ENCODE measurements at regions not wholly inside any gene's neighbourhood (a gene's known extent, or its start where the extent isn't known, plus 50 kb on each side); places are given as distances from the start of the nearest gene placed in this dataset.

DNA sequence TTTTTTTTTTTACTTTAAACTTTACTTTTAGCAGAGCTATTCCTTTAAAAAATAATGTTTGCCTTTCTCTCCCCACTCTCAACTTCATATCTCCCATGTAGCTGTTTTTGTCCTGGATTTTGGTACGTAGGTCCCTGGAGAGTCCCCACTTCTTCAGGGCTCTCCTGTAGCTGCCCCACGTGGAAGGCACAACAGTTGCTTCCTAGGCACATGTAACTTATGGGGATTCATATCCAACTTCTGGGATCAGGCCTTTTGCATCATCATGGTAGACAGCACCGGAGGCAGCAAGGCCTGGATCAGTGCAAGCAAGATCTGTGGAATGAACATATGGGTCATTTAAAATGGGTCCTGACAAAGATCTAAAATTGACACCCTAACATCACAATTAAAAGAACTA is 95.7 kb downstream of the ACAA2 start:
- ChIA-PET POLR2A (interaction anchor here (0.6 kb wide), 1 partner anchor 944 kb away, joined by 5 read pairs; no protein-coding TSS in a partner anchor), CTCF (interaction anchor here (2.6 kb wide), 1 partner anchor 10 kb away, joined by 8 read pairs; no protein-coding TSS in a partner anchor)
- peaks cover 0 to 2% of the 10 kb centered on the region in 2 experiments for H3K27me3 ChIP-seq (ENCODE audit: control insufficient read depth in 2 of 2, insufficient read depth in 2 of 2, low read length in 2 of 2)
- H2AFZ ChIP-seq (ENCODE audit: low read depth, low read length), result no peak overlapping the region
- FAIRE-seq, result no peak
- intact Hi-C loops (cut with micrococcal nuclease), result no loop called here
- H3K4me1 ChIP-seq (ENCODE audit: control insufficient read depth, extremely low read depth, insufficient read depth, low read length), result peaks cover 3% of the 10 kb centered on the region
- no peaks in the 10 kb centered on the region for H4K20me1 ChIP-seq (replicated peaks; ENCODE audit: control insufficient read depth, extremely low read depth, insufficient read depth, low read length)
- H3K9me1 ChIP-seq (replicated peaks; ENCODE audit: control insufficient read depth, extremely low read depth, insufficient read depth, low read length), result no peaks in the 10 kb centered on the region
- no peak overlapping the region for H3K4me3 ChIP-seq (replicated peaks in 1 of 3; ENCODE audit: insufficient read depth in 1 of 3, low read depth in 1 of 3, low read length in 3 of 3)
- H3K9me3 ChIP-seq (replicated peaks; ENCODE audit: control insufficient read depth, insufficient read depth, low read length), result no peaks in the 10 kb centered on the region
- no peak for DNase-seq (ENCODE audit: low read depth, low spot score)
- TF ChIP-seq JUN (IDR thresholded peaks at IDR 0.05; ENCODE audit: borderline replicate concordance, insufficient read depth, insufficient read length, low read depth) (no peak), EZH2 (IDR thresholded peaks at IDR 0.05; ENCODE audit: borderline replicate concordance, low read depth, low read length, severe bottlenecking) (no peak), MYC (IDR thresholded peaks at IDR 0.05; ENCODE audit: low read depth, low read length) (no peak), FOS (IDR thresholded peaks at IDR 0.05; ENCODE audit: borderline replicate concordance, insufficient read depth, low read length) (no peak), POLR2A (IDR thresholded peaks at IDR 0.05; ENCODE audit: low read depth, low read length) (no peak), POLR2AphosphoS5 (IDR thresholded peaks at IDR 0.05; ENCODE audit: insufficient read depth, low read depth, low read length) (no peak)
- TF ChIP-seq, protein P1, sequence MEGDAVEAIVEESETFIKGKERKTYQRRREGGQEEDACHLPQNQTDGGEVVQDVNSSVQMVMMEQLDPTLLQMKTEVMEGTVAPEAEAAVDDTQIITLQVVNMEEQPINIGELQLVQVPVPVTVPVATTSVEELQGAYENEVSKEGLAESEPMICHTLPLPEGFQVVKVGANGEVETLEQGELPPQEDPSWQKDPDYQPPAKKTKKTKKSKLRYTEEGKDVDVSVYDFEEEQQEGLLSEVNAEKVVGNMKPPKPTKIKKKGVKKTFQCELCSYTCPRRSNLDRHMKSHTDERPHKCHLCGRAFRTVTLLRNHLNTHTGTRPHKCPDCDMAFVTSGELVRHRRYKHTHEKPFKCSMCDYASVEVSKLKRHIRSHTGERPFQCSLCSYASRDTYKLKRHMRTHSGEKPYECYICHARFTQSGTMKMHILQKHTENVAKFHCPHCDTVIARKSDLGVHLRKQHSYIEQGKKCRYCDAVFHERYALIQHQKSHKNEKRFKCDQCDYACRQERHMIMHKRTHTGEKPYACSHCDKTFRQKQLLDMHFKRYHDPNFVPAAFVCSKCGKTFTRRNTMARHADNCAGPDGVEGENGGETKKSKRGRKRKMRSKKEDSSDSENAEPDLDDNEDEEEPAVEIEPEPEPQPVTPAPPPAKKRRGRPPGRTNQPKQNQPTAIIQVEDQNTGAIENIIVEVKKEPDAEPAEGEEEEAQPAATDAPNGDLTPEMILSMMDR (IDR thresholded peaks at IDR 0.05; ENCODE audit: extremely low read depth in 1 of 2, insufficient read depth in 1 of 2, low read depth in 1 of 2, low read length in 2 of 2), result no peak
- TF ChIP-seq, protein P2, sequence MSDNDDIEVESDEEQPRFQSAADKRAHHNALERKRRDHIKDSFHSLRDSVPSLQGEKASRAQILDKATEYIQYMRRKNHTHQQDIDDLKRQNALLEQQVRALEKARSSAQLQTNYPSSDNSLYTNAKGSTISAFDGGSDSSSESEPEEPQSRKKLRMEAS (IDR thresholded peaks at IDR 0.05; ENCODE audit: insufficient read depth, insufficient read length), result no peak
- BruUV-seq (replicated peaks), result no TSS peak
- no peak overlapping the region for H3K9ac ChIP-seq (replicated peaks; ENCODE audit: extremely low read depth, insufficient read depth, low read length)
- H3K79me2 ChIP-seq (ENCODE audit: control insufficient read depth, insufficient read depth, low read length), result no peaks in the 10 kb centered on the region
- H3K4me2 ChIP-seq (ENCODE audit: insufficient read depth, low read length), result no peak overlapping the region
- H3K36me3 ChIP-seq (ENCODE audit: control insufficient read depth in 2 of 2, extremely low read depth in 1 of 2, insufficient read depth in 2 of 2, low read length in 2 of 2), result no peaks in the 10 kb centered on the region
- H3K27ac ChIP-seq (ENCODE audit: insufficient read depth, low read depth, low read length), result no peak overlapping the region
- dilution Hi-C loops (cut with MboI; ENCODE audit: extremely low pct_ligation_motif_present, low sequenced_read_pairs), result no loop called here
